SK-N-MC (cell line): ENCODE measurements at regions not wholly inside any gene's neighbourhood (a gene's known extent, or its start where the extent isn't known, plus 50 kb on each side); places are given as distances from the start of the nearest gene placed in this dataset.

Experiments
- EZH2 ChIP-seq: fragments of 200-600 bp; sonication (generic); IDR thresholded peaks from one replicate; pipeline ENCODE4 v1.6.1; 2017; ENCODE audit warnings: antibody characterized with exemption
- FOXP2 ChIP-seq: optimal IDR thresholded peaks from 2 replicates; pipeline ENCODE3; 2011; ENCODE audit warnings: mild to moderate bottlenecking, moderate library complexity; ENCODE audit not compliant: insufficient read depth; ENCODE audit errors: extremely low read length, control extremely low read depth
- POLR2AphosphoS5 ChIP-seq: IDR thresholded peaks from 2 replicates; pipeline ENCODE4 v1.6.1; 2012; ENCODE audit warnings: mild to moderate bottlenecking, low read depth, low read length, borderline replicate concordance

DNA sequence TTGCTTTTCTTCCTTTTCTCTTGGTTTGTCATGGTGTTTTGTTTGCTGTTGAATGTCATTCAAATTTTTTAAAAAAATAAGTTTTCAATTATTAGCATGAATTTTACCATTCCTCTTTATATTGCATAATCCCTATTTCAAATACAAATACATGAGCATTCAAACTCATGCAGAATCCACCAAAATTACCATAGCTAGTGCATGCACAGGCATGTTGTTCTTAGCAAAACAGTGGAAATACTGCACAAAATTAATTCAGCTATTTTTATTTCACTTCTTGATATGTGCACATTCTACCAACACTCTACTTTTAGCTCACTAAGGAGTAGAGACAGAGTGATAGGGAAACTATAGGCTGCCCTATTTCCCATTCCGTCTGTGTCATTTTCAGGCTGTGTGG is 670.1 kb upstream of the LRRN3 start:
- TF ChIP-seq POLR2AphosphoS5 (no peak), EZH2 (no peak), FOXP2 (no peak)
